OCI-LY1 (cell line): ENCODE measurements at regions not wholly inside any gene's neighbourhood (a gene's known extent, or its start where the extent isn't known, plus 50 kb on each side); places are given as distances from the start of the nearest gene placed in this dataset.

Experiments used
- EZH2 ChIP-seq: fragments of 200-600 bp; sonication (generic), shearing (Covaris generic); IDR thresholded peaks from 2 replicates; pipeline ENCODE4 v1.8.0; 2017; ENCODE audit warnings: borderline replicate concordance, mixed run types, mild to moderate bottlenecking, antibody characterized with exemption, low read length, moderate library complexity, mixed read lengths
- TF ChIP-seq, protein P1 (sequence below): fragments of 200-600 bp; sonication (generic), shearing (Covaris generic); IDR thresholded peaks from 2 replicates; pipeline ENCODE4 v1.5.1; 2017; ENCODE audit warnings: mild to moderate bottlenecking, antibody characterized with exemption, low read length, moderate library complexity, mixed read lengths

DNA sequence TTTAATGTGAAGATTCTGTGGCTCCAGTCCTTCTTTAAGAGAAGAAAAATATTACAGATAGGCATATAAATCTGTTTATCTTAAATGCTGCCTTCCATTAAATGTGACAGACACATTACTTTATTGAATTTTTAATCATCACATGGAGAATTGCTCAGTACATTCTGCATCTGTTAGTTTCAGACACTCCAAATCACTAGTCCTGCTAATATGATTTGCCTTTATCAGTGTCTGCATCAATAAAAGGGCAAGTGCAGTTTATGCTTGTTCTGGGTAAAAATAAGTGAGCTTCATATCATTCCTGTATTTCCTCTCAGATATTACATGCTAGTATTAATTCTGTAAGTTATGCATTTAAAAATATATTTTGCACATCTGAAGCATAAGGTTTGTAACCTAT lies 666.4 kb downstream of the TECRL start:
- TF ChIP-seq, protein P1, sequence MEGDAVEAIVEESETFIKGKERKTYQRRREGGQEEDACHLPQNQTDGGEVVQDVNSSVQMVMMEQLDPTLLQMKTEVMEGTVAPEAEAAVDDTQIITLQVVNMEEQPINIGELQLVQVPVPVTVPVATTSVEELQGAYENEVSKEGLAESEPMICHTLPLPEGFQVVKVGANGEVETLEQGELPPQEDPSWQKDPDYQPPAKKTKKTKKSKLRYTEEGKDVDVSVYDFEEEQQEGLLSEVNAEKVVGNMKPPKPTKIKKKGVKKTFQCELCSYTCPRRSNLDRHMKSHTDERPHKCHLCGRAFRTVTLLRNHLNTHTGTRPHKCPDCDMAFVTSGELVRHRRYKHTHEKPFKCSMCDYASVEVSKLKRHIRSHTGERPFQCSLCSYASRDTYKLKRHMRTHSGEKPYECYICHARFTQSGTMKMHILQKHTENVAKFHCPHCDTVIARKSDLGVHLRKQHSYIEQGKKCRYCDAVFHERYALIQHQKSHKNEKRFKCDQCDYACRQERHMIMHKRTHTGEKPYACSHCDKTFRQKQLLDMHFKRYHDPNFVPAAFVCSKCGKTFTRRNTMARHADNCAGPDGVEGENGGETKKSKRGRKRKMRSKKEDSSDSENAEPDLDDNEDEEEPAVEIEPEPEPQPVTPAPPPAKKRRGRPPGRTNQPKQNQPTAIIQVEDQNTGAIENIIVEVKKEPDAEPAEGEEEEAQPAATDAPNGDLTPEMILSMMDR: no peak
- no peak for TF ChIP-seq EZH2
